Liver (tissue), 3 donors: ENCODE measurements at regions not wholly inside any gene's neighbourhood (a gene's known extent, or its start where the extent isn't known, plus 50 kb on each side); places are given as distances from the start of the nearest gene placed in this dataset.

Source experiments
- FOXA1 ChIP-seq: IDR thresholded peaks from 2 replicates; pipeline ENCODE4 v1.6.1; 2016; ENCODE audit warnings: antibody characterized with exemption
- GABPA ChIP-seq, 2 donors: IDR thresholded peaks in 1 of 2; conservative IDR thresholded peaks in 1 of 2; 2 replicates each; pipeline ENCODE4 v1.6.1; 2016; ENCODE audit warnings: antibody characterized with exemption in 2 of 2, mild to moderate bottlenecking in 1 of 2, moderate library complexity in 1 of 2
- JUND ChIP-seq, 2 donors: IDR thresholded peaks; 2 replicates each; pipeline ENCODE4 v1.6.1; 2016; ENCODE audit warnings: antibody characterized with exemption in 2 of 2
- YY1 ChIP-seq: IDR thresholded peaks from 2 replicates; pipeline ENCODE4 v1.6.1; 2016; ENCODE audit warnings: antibody characterized with exemption, mild to moderate bottlenecking
- TF ChIP-seq, protein P1 (sequence below): fragments of 150-350 bp; IDR thresholded peaks from 2 replicates; pipeline ENCODE4 v1.5.1; 2017; ENCODE audit warnings: improper control_type of control experiment, low read depth, low read length; ENCODE audit not compliant: missing input control
- TF ChIP-seq, protein P2 (sequence below): IDR thresholded peaks from 2 replicates; pipeline ENCODE4 v1.6.1; 2016; ENCODE audit warnings: antibody characterized with exemption
- TF ChIP-seq, protein P3 (sequence below): IDR thresholded peaks from 2 replicates; pipeline ENCODE4 v1.6.1; 2016; ENCODE audit warnings: antibody characterized with exemption
- TF ChIP-seq, protein P4 (sequence below): IDR thresholded peaks from 2 replicates; pipeline ENCODE4 v1.6.1; 2016; ENCODE audit warnings: antibody characterized with exemption, mild to moderate bottlenecking
- donor health status: healthy.
- donor health status: healthy.

DNA sequence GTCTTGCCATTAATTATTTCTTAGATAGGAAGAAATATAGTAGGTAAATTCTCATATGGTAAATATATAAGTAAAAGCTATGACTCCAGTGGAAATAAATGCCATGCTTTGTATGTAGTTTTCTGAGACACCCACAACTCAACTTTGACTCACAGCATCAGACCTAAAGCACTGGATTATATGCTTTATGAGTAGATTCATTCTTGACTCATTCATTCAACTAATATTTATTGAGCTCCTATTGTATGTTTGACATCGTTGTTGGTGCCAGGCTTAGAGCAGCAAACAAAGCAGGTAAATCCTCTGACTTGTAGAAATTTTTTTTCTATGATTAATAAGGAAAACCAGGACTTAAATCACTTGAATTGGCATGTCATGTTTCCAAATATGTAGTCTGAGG, 211.4 kb downstream of the PTPRC start:
- TF ChIP-seq FOXA1 (no peak), GABPA (IDR thresholded peaks at IDR 0.05 in 1 of 2, conservative IDR thresholded peaks at IDR 0.05 in 1 of 2) (no peak), YY1 (no peak), JUND (IDR thresholded peaks at IDR 0.05) (no peak)
- TF ChIP-seq, protein P1, sequence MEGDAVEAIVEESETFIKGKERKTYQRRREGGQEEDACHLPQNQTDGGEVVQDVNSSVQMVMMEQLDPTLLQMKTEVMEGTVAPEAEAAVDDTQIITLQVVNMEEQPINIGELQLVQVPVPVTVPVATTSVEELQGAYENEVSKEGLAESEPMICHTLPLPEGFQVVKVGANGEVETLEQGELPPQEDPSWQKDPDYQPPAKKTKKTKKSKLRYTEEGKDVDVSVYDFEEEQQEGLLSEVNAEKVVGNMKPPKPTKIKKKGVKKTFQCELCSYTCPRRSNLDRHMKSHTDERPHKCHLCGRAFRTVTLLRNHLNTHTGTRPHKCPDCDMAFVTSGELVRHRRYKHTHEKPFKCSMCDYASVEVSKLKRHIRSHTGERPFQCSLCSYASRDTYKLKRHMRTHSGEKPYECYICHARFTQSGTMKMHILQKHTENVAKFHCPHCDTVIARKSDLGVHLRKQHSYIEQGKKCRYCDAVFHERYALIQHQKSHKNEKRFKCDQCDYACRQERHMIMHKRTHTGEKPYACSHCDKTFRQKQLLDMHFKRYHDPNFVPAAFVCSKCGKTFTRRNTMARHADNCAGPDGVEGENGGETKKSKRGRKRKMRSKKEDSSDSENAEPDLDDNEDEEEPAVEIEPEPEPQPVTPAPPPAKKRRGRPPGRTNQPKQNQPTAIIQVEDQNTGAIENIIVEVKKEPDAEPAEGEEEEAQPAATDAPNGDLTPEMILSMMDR: no peak
- TF ChIP-seq, protein P2, sequence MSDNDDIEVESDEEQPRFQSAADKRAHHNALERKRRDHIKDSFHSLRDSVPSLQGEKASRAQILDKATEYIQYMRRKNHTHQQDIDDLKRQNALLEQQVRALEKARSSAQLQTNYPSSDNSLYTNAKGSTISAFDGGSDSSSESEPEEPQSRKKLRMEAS: no peak
- TF ChIP-seq, protein P3, sequence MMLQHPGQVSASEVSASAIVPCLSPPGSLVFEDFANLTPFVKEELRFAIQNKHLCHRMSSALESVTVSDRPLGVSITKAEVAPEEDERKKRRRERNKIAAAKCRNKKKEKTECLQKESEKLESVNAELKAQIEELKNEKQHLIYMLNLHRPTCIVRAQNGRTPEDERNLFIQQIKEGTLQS: no peak
- TF ChIP-seq, protein P4, sequence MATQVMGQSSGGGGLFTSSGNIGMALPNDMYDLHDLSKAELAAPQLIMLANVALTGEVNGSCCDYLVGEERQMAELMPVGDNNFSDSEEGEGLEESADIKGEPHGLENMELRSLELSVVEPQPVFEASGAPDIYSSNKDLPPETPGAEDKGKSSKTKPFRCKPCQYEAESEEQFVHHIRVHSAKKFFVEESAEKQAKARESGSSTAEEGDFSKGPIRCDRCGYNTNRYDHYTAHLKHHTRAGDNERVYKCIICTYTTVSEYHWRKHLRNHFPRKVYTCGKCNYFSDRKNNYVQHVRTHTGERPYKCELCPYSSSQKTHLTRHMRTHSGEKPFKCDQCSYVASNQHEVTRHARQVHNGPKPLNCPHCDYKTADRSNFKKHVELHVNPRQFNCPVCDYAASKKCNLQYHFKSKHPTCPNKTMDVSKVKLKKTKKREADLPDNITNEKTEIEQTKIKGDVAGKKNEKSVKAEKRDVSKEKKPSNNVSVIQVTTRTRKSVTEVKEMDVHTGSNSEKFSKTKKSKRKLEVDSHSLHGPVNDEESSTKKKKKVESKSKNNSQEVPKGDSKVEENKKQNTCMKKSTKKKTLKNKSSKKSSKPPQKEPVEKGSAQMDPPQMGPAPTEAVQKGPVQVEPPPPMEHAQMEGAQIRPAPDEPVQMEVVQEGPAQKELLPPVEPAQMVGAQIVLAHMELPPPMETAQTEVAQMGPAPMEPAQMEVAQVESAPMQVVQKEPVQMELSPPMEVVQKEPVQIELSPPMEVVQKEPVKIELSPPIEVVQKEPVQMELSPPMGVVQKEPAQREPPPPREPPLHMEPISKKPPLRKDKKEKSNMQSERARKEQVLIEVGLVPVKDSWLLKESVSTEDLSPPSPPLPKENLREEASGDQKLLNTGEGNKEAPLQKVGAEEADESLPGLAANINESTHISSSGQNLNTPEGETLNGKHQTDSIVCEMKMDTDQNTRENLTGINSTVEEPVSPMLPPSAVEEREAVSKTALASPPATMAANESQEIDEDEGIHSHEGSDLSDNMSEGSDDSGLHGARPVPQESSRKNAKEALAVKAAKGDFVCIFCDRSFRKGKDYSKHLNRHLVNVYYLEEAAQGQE: no peak
